ENCODE measurements at regions not wholly inside any gene's neighbourhood (a gene's known extent, or its start where the extent isn't known, plus 50 kb on each side); places are given as distances from the start of the nearest gene placed in this dataset.

- no peaks in the 10 kb centered on the region for H3K36me3 ChIP-seq (ENCODE audit: insufficient read depth, low read length)
- no peak for DNase-seq (ENCODE audit: insufficient read length, low spot score, missing footprints)
- H4K20me1 ChIP-seq (ENCODE audit: insufficient read depth, low read length): no peaks in the 10 kb centered on the region
- no peak overlapping the region for H2AFZ ChIP-seq (ENCODE audit: low read length)
- no peaks in the 10 kb centered on the region for H3K27me3 ChIP-seq (ENCODE audit: insufficient read depth, low read length)
- no peaks in the 10 kb centered on the region for H3K79me2 ChIP-seq (ENCODE audit: insufficient read depth, low read length)
- H3K4me1 ChIP-seq (ENCODE audit: insufficient read depth, low read length): no peaks in the 10 kb centered on the region
- H3K4me2 ChIP-seq (ENCODE audit: insufficient read depth, low read length): no peak overlapping the region
- TF ChIP-seq CTCF (IDR thresholded peaks at IDR 0.05; ENCODE audit: extremely low read depth, low read depth, low read length): no peak
- H3K4me3 ChIP-seq (ENCODE audit: insufficient read depth, low read length): no peak overlapping the region
- no peaks in the 10 kb centered on the region for H3K9me3 ChIP-seq (ENCODE audit: low read depth, low read length)
- H3K27ac ChIP-seq (ENCODE audit: low read depth, low read length): no peak overlapping the region
Measured at GRCh38 chr7:79810916-79811315, 323.7 kb upstream of the GNAI1 start.

- Histone ChIP-seq H3K4me1 (ENCODE audit: insufficient read depth, low read length) (no peaks in the 10 kb centered on the region), H4K20me1 (ENCODE audit: insufficient read depth, low read length) (no peaks in the 10 kb centered on the region), H3K27me3 (ENCODE audit: insufficient read depth, low read length) (no peaks in the 10 kb centered on the region), H3K27ac (ENCODE audit: low read depth, low read length) (no peak overlapping the region), H3K4me2 (ENCODE audit: insufficient read depth, low read length) (no peak overlapping the region), H3K4me3 (ENCODE audit: insufficient read depth, low read length) (no peak overlapping the region), H2AFZ (ENCODE audit: low read length) (no peak overlapping the region), H3K36me3 (ENCODE audit: insufficient read depth, low read length) (no peaks in the 10 kb centered on the region), H3K79me2 (ENCODE audit: insufficient read depth, low read length) (no peaks in the 10 kb centered on the region), H3K9me3 (ENCODE audit: low read depth, low read length) (no peaks in the 10 kb centered on the region)
- peak; percentile 64 for TF ChIP-seq CTCF (IDR thresholded peaks at IDR 0.05; ENCODE audit: extremely low read depth, low read depth, low read length)
- DNase-seq (ENCODE audit: insufficient read length, low spot score, missing footprints): no peak
Measured at GRCh38 chr7:79806161-79806734, 328.4 kb upstream of the GNAI1 start.

- H3K27ac ChIP-seq (ENCODE audit: low read depth, low read length): no peak overlapping the region
- DNase-seq (ENCODE audit: insufficient read length, low spot score, missing footprints): no peak
- H3K79me2 ChIP-seq (ENCODE audit: insufficient read depth, low read length): no peaks in the 10 kb centered on the region
- no peak overlapping the region for H2AFZ ChIP-seq (ENCODE audit: low read length)
- no peaks in the 10 kb centered on the region for H3K9me3 ChIP-seq (ENCODE audit: low read depth, low read length)
- no peaks in the 10 kb centered on the region for H3K36me3 ChIP-seq (ENCODE audit: insufficient read depth, low read length)
- H3K4me2 ChIP-seq (ENCODE audit: insufficient read depth, low read length): no peak overlapping the region
- H4K20me1 ChIP-seq (ENCODE audit: insufficient read depth, low read length): no peaks in the 10 kb centered on the region
- no peak overlapping the region for H3K4me3 ChIP-seq (ENCODE audit: insufficient read depth, low read length)
- H3K4me1 ChIP-seq (ENCODE audit: insufficient read depth, low read length): peaks cover 6% of the 10 kb centered on the region
- no peaks in the 10 kb centered on the region for H3K27me3 ChIP-seq (ENCODE audit: insufficient read depth, low read length)
- TF ChIP-seq CTCF (IDR thresholded peaks at IDR 0.05; ENCODE audit: extremely low read depth, low read depth, low read length): no peak
Measured at GRCh38 chr7:79790656-79791262, 337.3 kb upstream of the MAGI2 start.

- Histone ChIP-seq H3K79me2 (ENCODE audit: insufficient read depth, low read length) (no peaks in the 10 kb centered on the region), H3K36me3 (ENCODE audit: insufficient read depth, low read length) (no peaks in the 10 kb centered on the region), H3K27ac (ENCODE audit: low read depth, low read length) (no peak overlapping the region), H3K4me3 (ENCODE audit: insufficient read depth, low read length) (no peak overlapping the region), H4K20me1 (ENCODE audit: insufficient read depth, low read length) (no peaks in the 10 kb centered on the region), H3K9me3 (ENCODE audit: low read depth, low read length) (no peaks in the 10 kb centered on the region), H3K4me2 (ENCODE audit: insufficient read depth, low read length) (no peak overlapping the region), H2AFZ (ENCODE audit: low read length) (no peak overlapping the region), H3K27me3 (ENCODE audit: insufficient read depth, low read length) (no peaks in the 10 kb centered on the region), H3K4me1 (ENCODE audit: insufficient read depth, low read length) (peaks cover 6% of the 10 kb centered on the region)
- TF ChIP-seq CTCF (IDR thresholded peaks at IDR 0.05; ENCODE audit: extremely low read depth, low read depth, low read length): no peak
- DNase-seq (ENCODE audit: insufficient read length, low spot score, missing footprints): no peak
Measured at GRCh38 chr7:79789584-79790345, 336.3 kb upstream of the MAGI2 start.
